Endodermal cell (in vitro differentiated cells): ENCODE measurements at regions not wholly inside any gene's neighbourhood (a gene's known extent, or its start where the extent isn't known, plus 50 kb on each side); places are given as distances from the start of the nearest gene placed in this dataset.

ENCODE experiments used
- DNase-seq: peaks from one replicate; pipeline ENCODE4 v3.0.0-alpha.2; 2017
- H3K27ac ChIP-seq: 2 replicates; pipeline ENCODE4 v1.5.1; 2013; ENCODE audit warnings: mild to moderate bottlenecking, low read depth, low read length, moderate library complexity
- H3K27me3 ChIP-seq: 2 replicates; pipeline ENCODE4 v1.6.1; 2013; ENCODE audit warnings: mild to moderate bottlenecking, low read length, moderate library complexity; ENCODE audit not compliant: insufficient read depth, control insufficient read depth, poor library complexity, severe bottlenecking
- H3K36me3 ChIP-seq: 2 replicates; pipeline ENCODE4 v1.7.0; 2013; ENCODE audit warnings: mild to moderate bottlenecking, low read length, moderate library complexity; ENCODE audit not compliant: control insufficient read depth, insufficient read depth
- H3K4me1 ChIP-seq: one replicate; pipeline ENCODE4 v1.7.0; 2013; ENCODE audit warnings: low read length; ENCODE audit not compliant: control insufficient read depth, insufficient read depth
- H3K4me3 ChIP-seq: 2 replicates; pipeline ENCODE4 v1.5.1; 2013; ENCODE audit warnings: mild to moderate bottlenecking, low read length, moderate library complexity
- H3K9ac ChIP-seq: 2 replicates; pipeline ENCODE4 v1.6.1; 2013; ENCODE audit warnings: mild to moderate bottlenecking, low read length, moderate library complexity; ENCODE audit not compliant: poor library complexity, severe bottlenecking; ENCODE audit errors: extremely low read depth
- H3K9me3 ChIP-seq: 2 replicates; pipeline ENCODE4 v1.6.1; 2013; ENCODE audit warnings: mild to moderate bottlenecking, low read length, moderate library complexity; ENCODE audit not compliant: control insufficient read depth
- H3K27ac Mint-ChIP-seq: 2 replicates; pipeline ENCODE4 v1.8.0; 2020; ENCODE audit warnings: mixed read lengths
- H3K27me3 Mint-ChIP-seq: 2 replicates; pipeline ENCODE4 v1.8.0; 2021; ENCODE audit warnings: mild to moderate bottlenecking, mixed read lengths; ENCODE audit not compliant: insufficient read depth
- H3K36me3 Mint-ChIP-seq: 2 replicates; pipeline ENCODE4 v1.8.0; 2020; ENCODE audit warnings: low read depth, mixed read lengths
- H3K4me1 Mint-ChIP-seq: 2 replicates; pipeline ENCODE4 v1.8.0; 2020; ENCODE audit warnings: mixed read lengths
- H3K4me3 Mint-ChIP-seq: 2 replicates; pipeline ENCODE4 v1.8.0; 2020; ENCODE audit warnings: mild to moderate bottlenecking, moderate library complexity, mixed read lengths
- H3K9me3 Mint-ChIP-seq: 2 replicates; pipeline ENCODE4 v1.8.0; 2020; ENCODE audit warnings: mild to moderate bottlenecking, mixed read lengths
- WGBS, 2 experiments: methylation state at CpG; one replicate each; pipeline versions ENCODE4 v1.1.5 to v1.1.7; 2013; ENCODE audit warnings: missing lambda C conversion rate in 2 of 2, mixed read lengths in 1 of 2; ENCODE audit not compliant: insufficient coverage in 1 of 2, insufficient read length in 1 of 2; 5-methylcytosine and 5-hydroxymethylcytosine counted together
- TF ChIP-seq, protein P1 (sequence below): fragments of 200-600 bp; sonication (generic); conservative IDR thresholded peaks from 2 replicates; pipeline ENCODE4 v1.5.0; 2021; ENCODE audit warnings: antibody characterized with exemption, mild to moderate bottlenecking

DNA sequence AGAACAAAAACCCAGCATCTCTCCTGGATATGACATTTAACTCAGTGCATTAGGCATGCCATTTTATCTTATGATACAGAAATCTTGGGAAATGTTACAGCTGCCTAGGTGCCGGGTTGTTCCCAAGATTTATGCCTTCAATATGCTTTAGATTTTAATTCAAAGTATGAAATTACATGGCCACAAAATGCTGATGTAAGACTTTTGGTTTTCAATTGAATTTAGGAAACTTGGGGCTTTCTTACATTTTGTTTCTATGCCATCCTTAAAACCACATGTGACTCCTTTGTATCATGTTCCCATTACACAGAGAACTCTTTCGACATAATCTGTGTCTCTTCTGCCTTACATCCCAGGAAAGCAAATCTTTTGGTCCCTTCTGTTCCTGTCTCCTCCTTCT, 83.9 kb downstream of the CCNA1 start:
- Histone ChIP-seq H3K9ac (no peak overlapping the region), H3K4me1 (no peaks in the 10 kb centered on the region)
- 65 to 79% methylated on average over 2 of the region's 2 CpGs for WGBS, 2 experiments

DNA sequence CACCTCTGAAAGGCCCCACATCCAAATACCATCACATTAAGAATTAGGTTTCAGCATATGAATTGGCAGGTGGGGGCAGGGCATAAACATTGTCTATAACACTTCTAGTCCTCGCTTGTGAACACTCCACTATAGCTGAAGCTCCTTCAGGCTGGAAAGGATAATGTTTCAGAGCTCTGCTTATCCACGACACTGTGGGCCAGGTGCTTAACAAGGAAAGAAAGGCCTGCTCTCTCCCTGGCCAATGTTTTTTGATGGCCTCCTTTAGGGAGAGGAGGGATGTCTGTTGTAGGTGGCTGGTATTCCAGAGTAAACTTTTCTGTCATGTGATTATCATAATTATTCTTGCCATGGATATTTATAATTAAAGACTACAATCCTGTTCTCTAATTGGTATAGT, 86.4 kb downstream of the CCNA1 start:
- no peak overlapping the region for H3K27ac Mint-ChIP-seq
- Histone ChIP-seq H3K9me3 (no peaks in the 10 kb centered on the region), H3K36me3 (no peaks in the 10 kb centered on the region), H3K4me1 (no peaks in the 10 kb centered on the region), H3K4me3 (no peak overlapping the region), H3K9ac (no peak overlapping the region), H3K27ac (no peak overlapping the region), H3K27me3 (no peaks in the 10 kb centered on the region)
- TF ChIP-seq, protein P1, sequence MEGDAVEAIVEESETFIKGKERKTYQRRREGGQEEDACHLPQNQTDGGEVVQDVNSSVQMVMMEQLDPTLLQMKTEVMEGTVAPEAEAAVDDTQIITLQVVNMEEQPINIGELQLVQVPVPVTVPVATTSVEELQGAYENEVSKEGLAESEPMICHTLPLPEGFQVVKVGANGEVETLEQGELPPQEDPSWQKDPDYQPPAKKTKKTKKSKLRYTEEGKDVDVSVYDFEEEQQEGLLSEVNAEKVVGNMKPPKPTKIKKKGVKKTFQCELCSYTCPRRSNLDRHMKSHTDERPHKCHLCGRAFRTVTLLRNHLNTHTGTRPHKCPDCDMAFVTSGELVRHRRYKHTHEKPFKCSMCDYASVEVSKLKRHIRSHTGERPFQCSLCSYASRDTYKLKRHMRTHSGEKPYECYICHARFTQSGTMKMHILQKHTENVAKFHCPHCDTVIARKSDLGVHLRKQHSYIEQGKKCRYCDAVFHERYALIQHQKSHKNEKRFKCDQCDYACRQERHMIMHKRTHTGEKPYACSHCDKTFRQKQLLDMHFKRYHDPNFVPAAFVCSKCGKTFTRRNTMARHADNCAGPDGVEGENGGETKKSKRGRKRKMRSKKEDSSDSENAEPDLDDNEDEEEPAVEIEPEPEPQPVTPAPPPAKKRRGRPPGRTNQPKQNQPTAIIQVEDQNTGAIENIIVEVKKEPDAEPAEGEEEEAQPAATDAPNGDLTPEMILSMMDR = no peak
- WGBS, 2 experiments = 81 to 100% methylated on average over 1 to 2 of the region's 2 CpGs
- H3K4me3 Mint-ChIP-seq = no peak overlapping the region
- peaks cover 11% of the 10 kb centered on the region for H3K9me3 Mint-ChIP-seq
- no peak for DNase-seq
- H3K27me3 Mint-ChIP-seq = no peaks in the 10 kb centered on the region
- peaks cover 11% of the 10 kb centered on the region for H3K4me1 Mint-ChIP-seq
- H3K36me3 Mint-ChIP-seq = no peaks in the 10 kb centered on the region

More for the DNA sequence above, 83.9 kb downstream of the CCNA1 start:
- DNase-seq = no peak
- H3K9me3 ChIP-seq = no peaks in the 10 kb centered on the region
- Mint-ChIP-seq H3K9me3 (peaks cover 3% of the 10 kb centered on the region), H3K4me1 (peaks cover 15% of the 10 kb centered on the region), H3K27me3 (no peaks in the 10 kb centered on the region), H3K27ac (no peak overlapping the region), H3K36me3 (no peaks in the 10 kb centered on the region), H3K4me3 (no peak overlapping the region)
- H3K4me3 ChIP-seq = no peak overlapping the region
- H3K36me3 ChIP-seq = no peaks in the 10 kb centered on the region
- H3K27me3 ChIP-seq = no peaks in the 10 kb centered on the region
- no peak overlapping the region for H3K27ac ChIP-seq
- TF ChIP-seq, protein P1 = no peak

DNA sequence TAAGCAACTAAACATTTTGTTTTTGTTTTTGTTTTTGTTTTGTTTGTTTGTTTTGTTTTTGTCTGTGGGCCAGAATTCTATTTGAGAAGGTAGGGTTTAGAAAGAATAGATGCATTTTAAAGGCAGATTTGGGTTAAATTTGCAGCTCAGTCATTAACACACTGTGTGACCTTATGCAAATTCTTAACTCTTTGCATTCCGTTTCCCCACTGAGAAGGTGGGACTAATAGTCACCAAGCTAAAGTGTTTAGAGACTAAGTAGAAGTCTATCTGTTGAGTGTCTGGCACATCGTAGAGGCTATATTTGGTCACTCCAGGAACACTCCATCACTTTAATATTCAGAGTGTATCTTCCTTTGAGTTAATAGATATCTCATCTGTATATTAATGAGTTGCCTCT, 87.1 kb downstream of the CCNA1 start:
- H3K4me1 ChIP-seq = no peaks in the 10 kb centered on the region
- no peaks in the 10 kb centered on the region for H3K36me3 ChIP-seq
- no peaks in the 10 kb centered on the region for H3K27me3 ChIP-seq
- DNase-seq = no peak
- H3K27ac Mint-ChIP-seq = no peak overlapping the region
- no peaks in the 10 kb centered on the region for H3K27me3 Mint-ChIP-seq
- TF ChIP-seq, protein P1 = no peak
- H3K9ac ChIP-seq = no peak overlapping the region
- no peak overlapping the region for H3K4me3 Mint-ChIP-seq
- no peaks in the 10 kb centered on the region for H3K36me3 Mint-ChIP-seq
- no peak overlapping the region for H3K27ac ChIP-seq
- H3K4me1 Mint-ChIP-seq = peaks cover 11% of the 10 kb centered on the region
- peaks cover 11% of the 10 kb centered on the region for H3K9me3 Mint-ChIP-seq
- 68 to 100% methylated on average over 1 of the region's 2 CpGs for WGBS, 2 experiments
- no peak overlapping the region for H3K4me3 ChIP-seq
- no peaks in the 10 kb centered on the region for H3K9me3 ChIP-seq
